Lung (tissue), 11 donors: ENCODE measurements at regions not wholly inside any gene's neighbourhood (a gene's known extent, or its start where the extent isn't known, plus 50 kb on each side); places are given as distances from the start of the nearest gene placed in this dataset.

Source experiments
- ATAC-seq: fragments of 200-7000 bp; cut with Tn5 transposase; one replicate; pipeline ENCODE4 v1.9.1; 2020; ENCODE audit warnings: moderate number of reproducible peaks; ENCODE audit not compliant: insufficient read depth, low FRiP score
- DNase-seq, 3 donors: peaks; one replicate each; pipeline ENCODE4 v3.0.0-alpha.2; 2013 to 2017
- H3K27ac ChIP-seq, 2 donors: one replicate each; pipeline ENCODE4 v1.5.1; 2013; ENCODE audit warnings: mild to moderate bottlenecking in 2 of 2, moderate library complexity in 2 of 2, control low read depth in 1 of 2, inconsistent platforms in 1 of 2, low read depth in 1 of 2, low read length in 1 of 2
- H3K27me3 ChIP-seq, 3 donors: one replicate each; pipeline ENCODE4 v1.5.1; 2013; ENCODE audit warnings: low read length in 2 of 3; ENCODE audit not compliant: control insufficient read depth in 3 of 3, insufficient read depth in 3 of 3
- H3K36me3 ChIP-seq, 4 donors: one replicate each; pipeline ENCODE4 v1.5.1; 2013; ENCODE audit warnings: low read length in 4 of 4, mild to moderate bottlenecking in 1 of 4, moderate library complexity in 1 of 4; ENCODE audit not compliant: control insufficient read depth in 4 of 4, insufficient read depth in 4 of 4
- H3K4me1 ChIP-seq, 5 donors: one replicate each; pipeline ENCODE4 v1.5.1; 2013; ENCODE audit warnings: low read length in 5 of 5, mild to moderate bottlenecking in 2 of 5, moderate library complexity in 1 of 5; ENCODE audit not compliant: control insufficient read depth in 5 of 5, insufficient read depth in 5 of 5
- H3K4me3 ChIP-seq: one replicate; pipeline ENCODE4 v1.5.1; 2013; ENCODE audit warnings: mild to moderate bottlenecking, control low read depth, moderate library complexity
- H3K9ac ChIP-seq, 2 donors: one replicate each; pipeline ENCODE4 v1.5.1; 2013; ENCODE audit warnings: low read length in 2 of 2, control low read depth in 1 of 2; ENCODE audit not compliant: insufficient read depth in 1 of 2
- H3K9me3 ChIP-seq, 4 donors: one replicate each; pipeline ENCODE4 v1.5.1; 2013; ENCODE audit warnings: low read length in 3 of 4, mild to moderate bottlenecking in 1 of 4, moderate library complexity in 1 of 4; ENCODE audit not compliant: control insufficient read depth in 4 of 4, insufficient read depth in 3 of 4
- CTCF ChIP-seq: IDR thresholded peaks from 2 replicates; pipeline ENCODE4 v1.5.1; 2012; ENCODE audit warnings: mild to moderate bottlenecking; ENCODE audit errors: control extremely low read depth, extremely low read depth
- WGBS, 2 donors: extraction: QIAGEN DNeasy Blood & Tissue Kit; methylation state at CpG; one replicate each; pipeline ENCODE4 v1.1.7; 2013; 5-methylcytosine and 5-hydroxymethylcytosine counted together
- donor health status: control.
- donor health status: control.
- donor health status: Bipolar disorder and iron deficiency.
- donor health status: healthy.
- donor health status: DM: yes; HTN: yes; CAD: no.

- Histone ChIP-seq H3K27ac (no peak overlapping the region), H3K4me3 (no peak overlapping the region), H3K36me3 (no peaks in the 10 kb centered on the region), H3K9me3 (no peaks in the 10 kb centered on the region), H3K4me1 (no peaks in the 10 kb centered on the region), H3K9ac (no peak overlapping the region), H3K27me3 (no peaks in the 10 kb centered on the region)
- peak in 1 of 3 donors; percentile 25 for DNase-seq
- TF ChIP-seq CTCF: no peak
- ATAC-seq: no peak
- WGBS, 2 donors: 72 to 83% methylated on average over 2 of the region's 2 CpGs
Observed at GRCh38 chr2:17309181-17309580, 209.1 kb downstream of the RAD51AP2 start.

GRCh38 chr2:17306706-17307105 is 211.5 kb downstream of the RAD51AP2 start:
- 94 to 96% methylated on average over 2 of the region's 2 CpGs for WGBS, 2 donors
- ATAC-seq (no peak), DNase-seq (no peak)
- peaks cover 0 to 4% (median 0%) of the 10 kb centered on the region in 5 donors for H3K4me1 ChIP-seq
- H3K4me3 ChIP-seq: no peak overlapping the region
- no peak overlapping the region for H3K27ac ChIP-seq
- no peaks in the 10 kb centered on the region for H3K9me3 ChIP-seq
- H3K36me3 ChIP-seq: no peaks in the 10 kb centered on the region
- no peaks in the 10 kb centered on the region for H3K27me3 ChIP-seq
- no peak overlapping the region for H3K9ac ChIP-seq
- TF ChIP-seq CTCF: no peak

- 96 to 100% methylated on average over 1 of the region's 1 CpG for WGBS, 2 donors
Observed at GRCh38 chr2:17306219-17306618, 212.0 kb downstream of the RAD51AP2 start.

More at GRCh38 chr2:17306219-17306618, 212.0 kb downstream of the RAD51AP2 start:
- no peak for DNase-seq
- Histone ChIP-seq H3K27me3 (no peaks in the 10 kb centered on the region), H3K4me1 (peaks cover 0 to 4% (median 0%) of the 10 kb centered on the region in 5 donors), H3K9me3 (no peaks in the 10 kb centered on the region), H3K27ac (no peak overlapping the region), H3K36me3 (no peaks in the 10 kb centered on the region), H3K9ac (no peak overlapping the region), H3K4me3 (no peak overlapping the region)
- no peak for TF ChIP-seq CTCF
- ATAC-seq: no peak
